Trophoblast cell (in vitro differentiated cells and primary cell): ENCODE measurements at regions not wholly inside any gene's neighbourhood (a gene's known extent, or its start where the extent isn't known, plus 50 kb on each side); places are given as distances from the start of the nearest gene placed in this dataset.

Source experiments
- DNase-seq, 2 donors: peaks; one replicate each; pipeline ENCODE4 v3.0.0-alpha.2; 2016
- H2AFZ ChIP-seq: 2 replicates; pipeline ENCODE4 v1.6.1; 2013; ENCODE audit warnings: low read length, moderate library complexity, mild to moderate bottlenecking; ENCODE audit not compliant: insufficient read depth, poor library complexity
- H2AK5ac ChIP-seq: 2 replicates; pipeline ENCODE4 v1.6.1; 2013; ENCODE audit warnings: mild to moderate bottlenecking, low read length
- H2BK120ac ChIP-seq: 2 replicates; pipeline ENCODE4 v1.6.1; 2013; ENCODE audit warnings: low read length, mild to moderate bottlenecking, moderate library complexity; ENCODE audit not compliant: insufficient read depth, poor library complexity
- H2BK12ac ChIP-seq: 2 replicates; pipeline ENCODE4 v1.6.1; 2013; ENCODE audit warnings: mild to moderate bottlenecking, low read length, moderate library complexity
- H2BK5ac ChIP-seq: 2 replicates; pipeline ENCODE4 v1.6.1; 2013; ENCODE audit warnings: low read length, low read depth, moderate library complexity, mild to moderate bottlenecking; ENCODE audit not compliant: poor library complexity
- H3K14ac ChIP-seq: 2 replicates; pipeline ENCODE4 v1.6.1; 2013; ENCODE audit warnings: mild to moderate bottlenecking, low read length
- H3K18ac ChIP-seq: 2 replicates; pipeline ENCODE4 v1.6.1; 2013; ENCODE audit warnings: mild to moderate bottlenecking, low read length
- H3K23ac ChIP-seq: 2 replicates; pipeline ENCODE4 v1.6.1; 2013; ENCODE audit warnings: low read length
- H3K27ac ChIP-seq: 2 replicates; pipeline ENCODE4 v1.5.1; 2013; ENCODE audit warnings: low read depth, mild to moderate bottlenecking, inconsistent platforms, low read length, moderate library complexity
- H3K27me3 ChIP-seq: 2 replicates; pipeline ENCODE4 v1.6.1; 2013; ENCODE audit warnings: inconsistent platforms, mild to moderate bottlenecking, low read length, moderate library complexity; ENCODE audit not compliant: insufficient read depth
- H3K36me3 ChIP-seq, 2 experiments: 1 replicate in 1 of 2; 2 replicates in 1 of 2; pipeline ENCODE4 v1.6.1; 2013; ENCODE audit warnings: low read length in 2 of 2, mild to moderate bottlenecking in 2 of 2, moderate library complexity in 1 of 2; ENCODE audit not compliant: insufficient read depth in 2 of 2, control insufficient read depth in 1 of 2
- H3K4ac ChIP-seq: 2 replicates; pipeline ENCODE4 v1.6.1; 2013; ENCODE audit warnings: low read depth, mild to moderate bottlenecking, low read length, moderate library complexity
- H3K4me1 ChIP-seq, 2 experiments: 1 replicate in 1 of 2; 2 replicates in 1 of 2; pipeline ENCODE4 v1.6.1; 2013; ENCODE audit warnings: low read length in 2 of 2, mild to moderate bottlenecking in 2 of 2, moderate library complexity in 1 of 2; ENCODE audit not compliant: insufficient read depth in 2 of 2, control insufficient read depth in 1 of 2
- H3K4me2 ChIP-seq: 2 replicates; pipeline ENCODE4 v1.6.1; 2013; ENCODE audit warnings: inconsistent platforms, mild to moderate bottlenecking, low read length, moderate library complexity
- H3K4me3 ChIP-seq: 2 replicates; pipeline ENCODE4 v1.5.1; 2013; ENCODE audit warnings: mild to moderate bottlenecking, low read depth, low read length, inconsistent platforms
- H3K79me1 ChIP-seq: one replicate; pipeline ENCODE4 v1.6.1; 2013; ENCODE audit warnings: low read length
- H3K79me2 ChIP-seq: 2 replicates; pipeline ENCODE4 v1.6.1; 2013; ENCODE audit warnings: low read length, mild to moderate bottlenecking; ENCODE audit not compliant: control insufficient read depth, insufficient read depth, poor library complexity
- H3K9ac ChIP-seq: 2 replicates; pipeline ENCODE4 v1.6.1; 2013; ENCODE audit warnings: mild to moderate bottlenecking, low read length
- H3K9me3 ChIP-seq: 2 replicates; pipeline ENCODE4 v1.6.1; 2013; ENCODE audit warnings: low read depth, mild to moderate bottlenecking, control low read depth, inconsistent platforms, low read length; ENCODE audit not compliant: insufficient read depth
- H4K12ac ChIP-seq: 2 replicates; pipeline ENCODE4 v1.6.1; 2013; ENCODE audit warnings: low read depth, mild to moderate bottlenecking, low read length, moderate library complexity
- H4K8ac ChIP-seq: 2 replicates; pipeline ENCODE4 v1.6.1; 2013; ENCODE audit warnings: low read depth, mild to moderate bottlenecking, low read length, moderate library complexity
- H4K91ac ChIP-seq: one replicate; pipeline ENCODE4 v1.6.1; 2013; ENCODE audit warnings: low read depth, mild to moderate bottlenecking, low read length, moderate library complexity
- WGBS: extraction: QIAGEN DNeasy Blood & Tissue Kit; methylation state at CpG from one replicate; pipeline ENCODE4 v1.1.7; 2013; ENCODE audit warnings: missing lambda C conversion rate; ENCODE audit not compliant: insufficient read length, insufficient coverage; ENCODE audit errors: extremely low coverage; 5-methylcytosine and 5-hydroxymethylcytosine counted together

DNA sequence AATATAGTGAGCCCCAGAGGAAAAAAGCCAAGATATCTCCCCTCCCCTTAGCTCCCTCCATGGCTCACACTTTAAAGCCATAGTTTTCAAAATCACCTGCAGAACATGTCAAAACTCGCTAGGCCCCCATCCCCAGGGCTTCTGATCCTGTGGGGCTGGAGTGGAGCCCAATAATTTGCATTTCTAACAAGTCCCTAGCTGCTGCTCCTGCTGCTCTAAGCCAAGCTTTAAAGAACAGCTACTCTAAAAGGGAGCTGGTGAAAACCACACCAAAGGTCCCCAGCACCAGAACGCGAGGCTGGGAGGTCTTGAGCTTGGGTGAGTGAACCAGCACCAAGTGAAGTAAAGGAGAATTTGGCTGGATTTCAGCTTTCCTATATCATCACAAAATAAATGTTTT, 237.1 kb downstream of the ZNF674 start:
- H3K4me2 ChIP-seq, result no peak overlapping the region
- H2BK120ac ChIP-seq, result no peak overlapping the region
- peaks cover 2 to 6% of the 10 kb centered on the region in 2 experiments for H3K4me1 ChIP-seq
- H3K27me3 ChIP-seq, result no peaks in the 10 kb centered on the region
- H2AFZ ChIP-seq, result no peak overlapping the region
- no peak overlapping the region for H2BK12ac ChIP-seq
- H3K27ac ChIP-seq, result no peak overlapping the region
- H3K4me3 ChIP-seq, result no peak overlapping the region
- no peaks in the 10 kb centered on the region for H3K79me1 ChIP-seq
- H3K4ac ChIP-seq, result no peak overlapping the region
- H3K18ac ChIP-seq, result no peak overlapping the region
- H4K91ac ChIP-seq, result no peak overlapping the region
- no peak overlapping the region for H2BK5ac ChIP-seq
- H2AK5ac ChIP-seq, result no peak overlapping the region
- H3K36me3 ChIP-seq, result no peaks in the 10 kb centered on the region
- whole genome bisulfite sequencing, result no CpG with 5 or more reads among the region's 3 CpGs
- no peak overlapping the region for H3K9ac ChIP-seq
- H3K14ac ChIP-seq, result no peak overlapping the region
- no peak overlapping the region for H4K8ac ChIP-seq
- DNase-seq, result no peak
- no peak overlapping the region for H3K23ac ChIP-seq
- no peaks in the 10 kb centered on the region for H3K9me3 ChIP-seq
- H3K79me2 ChIP-seq, result no peaks in the 10 kb centered on the region
- no peak overlapping the region for H4K12ac ChIP-seq

- Histone ChIP-seq H3K9ac (no peak overlapping the region), H2AFZ (no peak overlapping the region), H2AK5ac (no peak overlapping the region), H4K8ac (no peak overlapping the region), H3K27ac (no peak overlapping the region), H3K23ac (no peak overlapping the region), H2BK12ac (no peak overlapping the region), H3K27me3 (no peaks in the 10 kb centered on the region), H3K4me1 (no peaks in the 10 kb centered on the region), H3K79me2 (no peaks in the 10 kb centered on the region), H3K14ac (no peak overlapping the region), H3K4me3 (no peak overlapping the region), H3K79me1 (no peaks in the 10 kb centered on the region), H3K9me3 (no peaks in the 10 kb centered on the region), H3K18ac (no peak overlapping the region), H2BK5ac (no peak overlapping the region), H3K36me3 (no peaks in the 10 kb centered on the region), H3K4me2 (no peak overlapping the region), H3K4ac (no peak overlapping the region), H4K91ac (no peak overlapping the region), H4K12ac (no peak overlapping the region), H2BK120ac (no peak overlapping the region)
- no peak for DNase-seq
- WGBS, result no CpG with 5 or more reads among the region's 3 CpGs
Measured at GRCh38 chrX:46306103-46306502, 239.1 kb downstream of the ZNF674 start.

GRCh38 chrX:46305431-46305830, 239.8 kb downstream of the ZNF674 start:
- no peaks in the 10 kb centered on the region for H3K9me3 ChIP-seq
- no peaks in the 10 kb centered on the region for H3K4me1 ChIP-seq
- WGBS, result no CpG with 5 or more reads among the region's 2 CpGs
- H3K79me2 ChIP-seq, result no peaks in the 10 kb centered on the region
- no peak overlapping the region for H3K27ac ChIP-seq
- H4K91ac ChIP-seq, result no peak overlapping the region
- H3K23ac ChIP-seq, result no peak overlapping the region
- H4K8ac ChIP-seq, result no peak overlapping the region
- no peak overlapping the region for H2AFZ ChIP-seq
- H2BK5ac ChIP-seq, result no peak overlapping the region
- no peak overlapping the region for H3K4ac ChIP-seq
- no peak overlapping the region for H4K12ac ChIP-seq
- H3K36me3 ChIP-seq, result no peaks in the 10 kb centered on the region
- no peak overlapping the region for H2BK120ac ChIP-seq
- no peak overlapping the region for H3K18ac ChIP-seq
- no peaks in the 10 kb centered on the region for H3K79me1 ChIP-seq
- H2BK12ac ChIP-seq, result no peak overlapping the region
- H3K9ac ChIP-seq, result no peak overlapping the region
- H2AK5ac ChIP-seq, result no peak overlapping the region
- no peak overlapping the region for H3K4me3 ChIP-seq
- no peak for DNase-seq
- no peak overlapping the region for H3K14ac ChIP-seq
- H3K27me3 ChIP-seq, result no peaks in the 10 kb centered on the region
- H3K4me2 ChIP-seq, result no peak overlapping the region

GRCh38 chrX:46301903-46302302, 243.3 kb downstream of the ZNF674 start:
- no peak overlapping the region for H3K23ac ChIP-seq
- no peak overlapping the region for H4K8ac ChIP-seq
- no peak overlapping the region for H4K12ac ChIP-seq
- H3K4me3 ChIP-seq, result no peak overlapping the region
- no peak overlapping the region for H2AFZ ChIP-seq
- H2BK12ac ChIP-seq, result no peak overlapping the region
- no peaks in the 10 kb centered on the region for H3K9me3 ChIP-seq
- no peak overlapping the region for H3K4me2 ChIP-seq
- H3K27ac ChIP-seq, result no peak overlapping the region
- no peak overlapping the region for H3K9ac ChIP-seq
- no peak for DNase-seq
- H3K4ac ChIP-seq, result no peak overlapping the region
- no peaks in the 10 kb centered on the region for H3K79me1 ChIP-seq
- H3K36me3 ChIP-seq, result no peaks in the 10 kb centered on the region
- H3K4me1 ChIP-seq, result no peaks in the 10 kb centered on the region
- H2BK120ac ChIP-seq, result no peak overlapping the region
- no peak overlapping the region for H2AK5ac ChIP-seq
- no peaks in the 10 kb centered on the region for H3K27me3 ChIP-seq
- no peaks in the 10 kb centered on the region for H3K79me2 ChIP-seq
- no peak overlapping the region for H4K91ac ChIP-seq
- no peak overlapping the region for H2BK5ac ChIP-seq
- no peak overlapping the region for H3K18ac ChIP-seq
- no peak overlapping the region for H3K14ac ChIP-seq
- no CpG with 5 or more reads among the region's 2 CpGs for WGBS
